Lower leg skin (tissue), 4 donors: ENCODE measurements at regions not wholly inside any gene's neighbourhood (a gene's known extent, or its start where the extent isn't known, plus 50 kb on each side); places are given as distances from the start of the nearest gene placed in this dataset.

Experiments used
- DNase-seq, 2 donors: peaks; one replicate each; pipeline ENCODE4 v3.0.0-alpha.2; 2019; ENCODE audit warnings: low spot score in 2 of 2
- H3K4me3 ChIP-seq: fragments of 200-600 bp; sonication (generic); 2 replicates; pipeline ENCODE4 v1.5.1; 2017; ENCODE audit warnings: mild to moderate bottlenecking, low read depth; ENCODE audit not compliant: poor library complexity, severe bottlenecking
- POLR2A ChIP-seq, 2 donors: fragments of 450-650 bp; IDR thresholded peaks; one replicate each; pipeline ENCODE4 v1.6.1; 2016 to 2017; ENCODE audit warnings: antibody characterized with exemption in 2 of 2, mild to moderate bottlenecking in 1 of 2, moderate library complexity in 1 of 2
- WGBS, 2 donors: methylation state at CpG; one replicate each; pipeline ENCODE4 v1.1.5; 2018; 5-methylcytosine and 5-hydroxymethylcytosine counted together
- intact Hi-C: fragments of 100-400 bp; cut with DNase I; formaldehyde crosslinking; loops from one replicate; pipeline ENCODE4 v1.15.0; 2023; ENCODE audit warnings: low total_unique reads
- TF ChIP-seq, protein P1 (sequence below), 3 donors: fragments of 450-650 bp; IDR thresholded peaks; one replicate each; pipeline ENCODE4 v1.5.1; 2016; ENCODE audit warnings: antibody characterized with exemption in 3 of 3, mild to moderate bottlenecking in 3 of 3, moderate library complexity in 2 of 3

GRCh38 chr13:72100339-72100738 lies 233.3 kb upstream of the DACH1 start:
- 42 to 45% methylated on average over 2 of the region's 2 CpGs for WGBS, 2 donors
- intact Hi-C loops: no loop called here
- H3K4me3 ChIP-seq: no peak overlapping the region
- TF ChIP-seq POLR2A (IDR thresholded peaks at IDR 0.05): no peak
- TF ChIP-seq, protein P1, sequence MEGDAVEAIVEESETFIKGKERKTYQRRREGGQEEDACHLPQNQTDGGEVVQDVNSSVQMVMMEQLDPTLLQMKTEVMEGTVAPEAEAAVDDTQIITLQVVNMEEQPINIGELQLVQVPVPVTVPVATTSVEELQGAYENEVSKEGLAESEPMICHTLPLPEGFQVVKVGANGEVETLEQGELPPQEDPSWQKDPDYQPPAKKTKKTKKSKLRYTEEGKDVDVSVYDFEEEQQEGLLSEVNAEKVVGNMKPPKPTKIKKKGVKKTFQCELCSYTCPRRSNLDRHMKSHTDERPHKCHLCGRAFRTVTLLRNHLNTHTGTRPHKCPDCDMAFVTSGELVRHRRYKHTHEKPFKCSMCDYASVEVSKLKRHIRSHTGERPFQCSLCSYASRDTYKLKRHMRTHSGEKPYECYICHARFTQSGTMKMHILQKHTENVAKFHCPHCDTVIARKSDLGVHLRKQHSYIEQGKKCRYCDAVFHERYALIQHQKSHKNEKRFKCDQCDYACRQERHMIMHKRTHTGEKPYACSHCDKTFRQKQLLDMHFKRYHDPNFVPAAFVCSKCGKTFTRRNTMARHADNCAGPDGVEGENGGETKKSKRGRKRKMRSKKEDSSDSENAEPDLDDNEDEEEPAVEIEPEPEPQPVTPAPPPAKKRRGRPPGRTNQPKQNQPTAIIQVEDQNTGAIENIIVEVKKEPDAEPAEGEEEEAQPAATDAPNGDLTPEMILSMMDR (IDR thresholded peaks at IDR 0.05): no peak
- no peak for DNase-seq

DNA sequence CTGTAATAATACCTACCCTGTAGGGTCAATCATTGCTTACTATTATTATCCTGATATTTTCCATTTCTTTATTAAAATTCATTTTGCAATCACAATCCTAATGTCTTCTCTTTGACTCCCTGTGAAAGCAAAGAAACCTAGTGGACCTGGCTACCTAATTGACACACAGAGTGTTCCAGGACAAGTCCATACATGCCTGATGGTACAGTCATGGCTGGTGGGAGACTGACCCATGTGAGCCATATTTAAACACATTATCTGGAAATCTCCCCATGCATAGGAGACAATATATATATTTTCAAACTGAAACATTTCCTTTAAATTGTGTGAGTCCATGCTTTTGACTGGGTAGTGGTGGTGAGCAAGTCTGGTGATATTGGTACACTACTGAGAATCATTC lies 230.6 kb upstream of the DACH1 start:
- no peak for TF ChIP-seq POLR2A (IDR thresholded peaks at IDR 0.05)
- TF ChIP-seq, protein P1 (IDR thresholded peaks at IDR 0.05): no peak
- intact Hi-C loops: no loop called here
- no peak for DNase-seq
- H3K4me3 ChIP-seq: no peak overlapping the region

DNA sequence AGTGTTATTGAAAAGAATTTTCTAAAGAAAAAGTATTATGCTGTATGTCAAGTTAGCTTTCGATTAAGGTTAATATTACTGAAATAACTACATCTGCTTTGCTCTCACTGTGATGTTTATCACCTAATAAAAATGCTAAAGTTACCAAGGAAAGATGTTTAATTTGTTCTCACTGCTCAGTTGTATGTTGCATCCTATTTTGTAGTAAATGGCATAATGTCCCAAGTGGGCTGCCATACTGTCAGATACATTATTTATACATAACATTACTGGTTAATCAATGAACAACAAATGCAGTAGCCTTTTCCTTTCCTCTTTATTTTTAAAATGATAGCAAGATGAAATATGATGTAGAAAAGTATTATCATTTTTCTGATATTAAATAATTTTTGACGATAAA lies 226.3 kb upstream of the DACH1 start:
- 90 to 92% methylated on average over 2 of the region's 2 CpGs for WGBS, 2 donors
- intact Hi-C loops: no loop called here

GRCh38 chr13:72074663-72075062 lies 207.7 kb upstream of the DACH1 start:
- TF ChIP-seq POLR2A (IDR thresholded peaks at IDR 0.05): no peak
- TF ChIP-seq, protein P1 (IDR thresholded peaks at IDR 0.05): no peak
- 19 to 25% methylated on average over 3 of the region's 3 CpGs for WGBS, 2 donors
- intact Hi-C loops: no loop called here
- no peak overlapping the region for H3K4me3 ChIP-seq
- no peak for DNase-seq

More for the DNA sequence above, 226.3 kb upstream of the DACH1 start:
- H3K4me3 ChIP-seq: no peak overlapping the region
- TF ChIP-seq POLR2A (IDR thresholded peaks at IDR 0.05): no peak
- TF ChIP-seq, protein P1 (IDR thresholded peaks at IDR 0.05): no peak
- DNase-seq: no peak

DNA sequence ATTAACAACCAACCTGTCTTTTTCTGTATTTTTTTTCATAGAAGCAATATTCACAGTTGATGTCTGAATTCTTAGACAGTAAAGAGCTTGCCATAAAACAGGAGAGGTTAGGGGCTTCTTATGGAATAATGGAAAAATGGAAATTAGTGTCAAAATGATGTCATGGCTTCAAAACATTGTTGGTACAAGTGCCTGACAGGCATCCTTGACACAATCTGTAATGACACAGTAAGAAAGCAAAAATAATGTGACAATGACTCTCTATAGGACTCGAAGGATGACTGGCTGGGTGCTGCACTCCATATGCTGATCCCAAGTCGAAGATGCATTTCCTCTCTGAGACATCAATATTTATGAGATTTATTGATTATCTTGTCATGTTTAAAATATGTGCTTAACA lies 205.3 kb upstream of the DACH1 start:
- TF ChIP-seq, protein P1 (IDR thresholded peaks at IDR 0.05): no peak
- no peak for TF ChIP-seq POLR2A (IDR thresholded peaks at IDR 0.05)
- 63 to 67% methylated on average over 2 of the region's 2 CpGs for WGBS, 2 donors
- no peak overlapping the region for H3K4me3 ChIP-seq
- DNase-seq: no peak
- intact Hi-C loops: no loop called here

DNA sequence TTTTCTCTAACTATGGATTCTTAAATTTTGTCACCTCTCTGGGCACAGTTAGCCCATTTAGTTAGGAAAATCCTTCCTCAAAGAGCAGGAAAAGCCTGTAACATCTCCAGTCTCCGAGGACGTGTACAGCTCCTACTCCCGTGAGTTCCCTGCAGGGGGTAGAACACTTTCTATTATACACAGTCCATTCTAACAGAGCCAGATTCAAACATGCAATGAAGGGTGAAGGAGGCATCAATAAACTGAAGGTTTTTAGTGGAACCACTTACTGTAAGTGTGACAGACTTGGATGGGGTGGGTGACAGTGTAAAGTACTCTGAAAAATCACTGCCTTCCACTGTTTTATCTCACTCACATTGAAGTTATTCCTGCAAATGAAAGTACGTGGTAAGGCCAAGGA lies 204.7 kb upstream of the DACH1 start:
- TF ChIP-seq POLR2A (IDR thresholded peaks at IDR 0.05): no peak
- TF ChIP-seq, protein P1 (IDR thresholded peaks at IDR 0.05): no peak
- intact Hi-C loops: no loop called here
- 57 to 66% methylated on average over 4 of the region's 4 CpGs for WGBS, 2 donors
- no peak overlapping the region for H3K4me3 ChIP-seq
- no peak for DNase-seq
